ENCODE measurements at regions not wholly inside any gene's neighbourhood (a gene's known extent, or its start where the extent isn't known, plus 50 kb on each side); places are given as distances from the start of the nearest gene placed in this dataset.

- no peak for DNase-seq (ENCODE audit: low read depth in 1 of 2, low spot score in 1 of 2)
- TF ChIP-seq SPI1 (IDR thresholded peaks at IDR 0.05; ENCODE audit: borderline replicate concordance, low read depth) (no peak), POLR2AphosphoS5 (IDR thresholded peaks at IDR 0.05; ENCODE audit: low read depth) (no peak), CTCF (IDR thresholded peaks at IDR 0.05; ENCODE audit: insufficient read depth, low read length) (no peak), REST (IDR thresholded peaks at IDR 0.05; ENCODE audit: insufficient replicate concordance, low read depth) (no peak), GABPA (IDR thresholded peaks at IDR 0.05; ENCODE audit: low read depth) (no peak)
- Histone ChIP-seq H3K27me3 (ENCODE audit: insufficient read depth, poor library complexity, severe bottlenecking) (no peaks in the 10 kb centered on the region), H3K4me3 (replicated peaks; ENCODE audit: insufficient read depth, low read length) (no peak overlapping the region), H3K27ac (replicated peaks) (no peak overlapping the region)
Observed at GRCh38 chr1:38657207-38657840, 202.2 kb downstream of the RRAGC start.

- no peak for DNase-seq (ENCODE audit: low read depth in 1 of 2, low spot score in 1 of 2)
- Histone ChIP-seq H3K27me3 (ENCODE audit: insufficient read depth, poor library complexity, severe bottlenecking) (no peaks in the 10 kb centered on the region), H3K4me3 (replicated peaks; ENCODE audit: insufficient read depth, low read length) (no peak overlapping the region), H3K27ac (replicated peaks) (no peak overlapping the region)
- no peak for TF ChIP-seq POLR2AphosphoS5 (IDR thresholded peaks at IDR 0.05; ENCODE audit: low read depth)
- TF ChIP-seq GABPA (IDR thresholded peaks at IDR 0.05; ENCODE audit: low read depth) = no peak
- no peak for TF ChIP-seq REST (IDR thresholded peaks at IDR 0.05; ENCODE audit: insufficient replicate concordance, low read depth)
- no peak for TF ChIP-seq CTCF (IDR thresholded peaks at IDR 0.05; ENCODE audit: insufficient read depth, low read length)
- no peak for TF ChIP-seq SPI1 (IDR thresholded peaks at IDR 0.05; ENCODE audit: borderline replicate concordance, low read depth)
Observed at GRCh38 chr1:38656726-38657125, 202.8 kb downstream of the RRAGC start.

- TF ChIP-seq REST (IDR thresholded peaks at IDR 0.05; ENCODE audit: insufficient replicate concordance, low read depth) (no peak), GABPA (IDR thresholded peaks at IDR 0.05; ENCODE audit: low read depth) (no peak), CTCF (IDR thresholded peaks at IDR 0.05; ENCODE audit: insufficient read depth, low read length) (no peak), SPI1 (IDR thresholded peaks at IDR 0.05; ENCODE audit: borderline replicate concordance, low read depth) (no peak), POLR2AphosphoS5 (IDR thresholded peaks at IDR 0.05; ENCODE audit: low read depth) (no peak)
- H3K27ac ChIP-seq (replicated peaks) = no peak overlapping the region
- no peak overlapping the region for H3K4me3 ChIP-seq (replicated peaks; ENCODE audit: insufficient read depth, low read length)
- H3K27me3 ChIP-seq (ENCODE audit: insufficient read depth, poor library complexity, severe bottlenecking) = no peaks in the 10 kb centered on the region
- DNase-seq (ENCODE audit: low read depth in 1 of 2, low spot score in 1 of 2) = no peak
Observed at GRCh38 chr1:38652217-38652616, 207.4 kb downstream of the RRAGC start.

Measured in HL-60 (cell line).